Lower leg skin (tissue), 4 donors: ENCODE measurements at regions not wholly inside any gene's neighbourhood (a gene's known extent, or its start where the extent isn't known, plus 50 kb on each side); places are given as distances from the start of the nearest gene placed in this dataset.

Experiments used
- DNase-seq, 2 donors: peaks; one replicate each; pipeline ENCODE4 v3.0.0-alpha.2; 2019; ENCODE audit warnings: low spot score in 2 of 2
- H3K4me3 ChIP-seq: fragments of 200-600 bp; sonication (generic); 2 replicates; pipeline ENCODE4 v1.5.1; 2017; ENCODE audit warnings: mild to moderate bottlenecking, low read depth; ENCODE audit not compliant: poor library complexity, severe bottlenecking
- POLR2A ChIP-seq, 2 donors: fragments of 450-650 bp; IDR thresholded peaks; one replicate each; pipeline ENCODE4 v1.6.1; 2016 to 2017; ENCODE audit warnings: antibody characterized with exemption in 2 of 2, mild to moderate bottlenecking in 1 of 2, moderate library complexity in 1 of 2
- WGBS, 2 donors: methylation state at CpG; one replicate each; pipeline ENCODE4 v1.1.5; 2018; 5-methylcytosine and 5-hydroxymethylcytosine counted together
- intact Hi-C: fragments of 100-400 bp; cut with DNase I; formaldehyde crosslinking; loops from one replicate; pipeline ENCODE4 v1.15.0; 2023; ENCODE audit warnings: low total_unique reads
- TF ChIP-seq, protein P1 (sequence below), 3 donors: fragments of 450-650 bp; IDR thresholded peaks; one replicate each; pipeline ENCODE4 v1.5.1; 2016; ENCODE audit warnings: antibody characterized with exemption in 3 of 3, mild to moderate bottlenecking in 3 of 3, moderate library complexity in 2 of 3

DNA sequence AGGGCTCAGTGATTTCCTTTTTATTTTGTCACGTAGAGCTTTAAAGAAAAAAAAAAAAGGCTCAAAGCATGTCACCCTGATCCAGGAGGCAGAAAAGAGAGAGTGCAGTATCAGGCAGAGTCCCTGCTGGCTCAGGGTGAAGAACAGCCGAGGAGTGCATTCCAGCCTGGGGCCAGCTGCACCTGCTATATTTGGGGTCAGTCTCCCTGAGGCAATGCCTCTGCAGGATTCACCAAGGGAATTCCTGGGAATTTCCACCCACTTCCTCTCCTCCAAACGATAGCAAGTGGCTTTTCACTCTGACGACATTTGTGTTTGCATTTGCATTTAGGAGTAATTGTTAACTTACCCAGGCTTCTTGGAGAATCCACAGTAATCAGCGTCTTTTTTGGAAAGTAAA lies 202.9 kb upstream of the CTNNB1 start:
- no peak overlapping the region for H3K4me3 ChIP-seq
- intact Hi-C loops, result no loop called here
- no peak for DNase-seq
- TF ChIP-seq, protein P1, sequence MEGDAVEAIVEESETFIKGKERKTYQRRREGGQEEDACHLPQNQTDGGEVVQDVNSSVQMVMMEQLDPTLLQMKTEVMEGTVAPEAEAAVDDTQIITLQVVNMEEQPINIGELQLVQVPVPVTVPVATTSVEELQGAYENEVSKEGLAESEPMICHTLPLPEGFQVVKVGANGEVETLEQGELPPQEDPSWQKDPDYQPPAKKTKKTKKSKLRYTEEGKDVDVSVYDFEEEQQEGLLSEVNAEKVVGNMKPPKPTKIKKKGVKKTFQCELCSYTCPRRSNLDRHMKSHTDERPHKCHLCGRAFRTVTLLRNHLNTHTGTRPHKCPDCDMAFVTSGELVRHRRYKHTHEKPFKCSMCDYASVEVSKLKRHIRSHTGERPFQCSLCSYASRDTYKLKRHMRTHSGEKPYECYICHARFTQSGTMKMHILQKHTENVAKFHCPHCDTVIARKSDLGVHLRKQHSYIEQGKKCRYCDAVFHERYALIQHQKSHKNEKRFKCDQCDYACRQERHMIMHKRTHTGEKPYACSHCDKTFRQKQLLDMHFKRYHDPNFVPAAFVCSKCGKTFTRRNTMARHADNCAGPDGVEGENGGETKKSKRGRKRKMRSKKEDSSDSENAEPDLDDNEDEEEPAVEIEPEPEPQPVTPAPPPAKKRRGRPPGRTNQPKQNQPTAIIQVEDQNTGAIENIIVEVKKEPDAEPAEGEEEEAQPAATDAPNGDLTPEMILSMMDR (IDR thresholded peaks at IDR 0.05), result no peak
- no peak for TF ChIP-seq POLR2A (IDR thresholded peaks at IDR 0.05)
- 62 to 64% methylated on average over 5 of the region's 5 CpGs for WGBS, 2 donors

DNA sequence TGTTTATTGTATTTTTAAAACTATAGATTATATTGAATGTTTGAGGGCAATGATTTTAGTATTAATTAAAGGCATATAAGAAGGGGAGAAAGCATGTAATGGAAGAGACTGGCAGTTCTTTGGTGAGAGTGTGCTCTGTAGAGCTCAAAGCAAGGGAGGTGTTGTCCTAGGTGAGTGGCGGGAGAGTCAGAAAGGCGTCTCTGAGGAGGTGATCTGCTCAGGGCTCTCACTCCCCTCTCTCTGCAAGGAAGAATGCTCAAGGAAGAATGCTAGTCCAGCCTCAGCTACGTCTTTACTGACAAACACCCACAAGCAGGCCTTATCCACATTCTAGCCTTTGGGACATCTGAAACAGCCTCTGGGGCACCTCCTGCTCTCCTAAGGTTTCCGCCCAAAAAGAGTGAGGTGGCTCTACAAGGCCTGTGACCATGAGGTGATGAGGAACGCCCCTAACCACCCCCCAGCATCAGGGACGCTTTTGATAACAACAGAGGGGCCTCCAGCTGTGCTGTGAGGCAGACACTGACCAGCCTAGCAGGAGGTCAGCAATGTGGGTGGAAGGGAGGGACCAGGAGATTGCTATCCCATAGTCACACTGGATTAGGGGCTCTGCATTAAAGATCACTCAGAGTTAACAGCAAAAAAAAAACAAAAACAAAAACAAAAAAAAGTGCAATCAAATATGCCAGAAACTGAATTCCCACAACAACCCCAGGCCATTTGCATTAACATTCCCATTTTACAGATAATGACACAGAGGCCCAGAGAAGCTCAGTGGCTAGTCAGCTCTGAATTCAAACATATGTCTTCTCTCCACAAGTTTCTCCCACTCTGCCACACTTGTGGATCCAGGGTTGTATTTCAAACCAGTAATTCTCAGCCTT lies 202.2 kb upstream of the CTNNB1 start:
- H3K4me3 ChIP-seq, result no peak overlapping the region
- TF ChIP-seq POLR2A (IDR thresholded peaks at IDR 0.05), result no peak
- TF ChIP-seq, protein P1 (IDR thresholded peaks at IDR 0.05), result no peak
- intact Hi-C loops, result no loop called here
- no peak for DNase-seq
- WGBS, 2 donors, result 90 to 95% methylated on average over 5 to 6 of the region's 6 CpGs

DNA sequence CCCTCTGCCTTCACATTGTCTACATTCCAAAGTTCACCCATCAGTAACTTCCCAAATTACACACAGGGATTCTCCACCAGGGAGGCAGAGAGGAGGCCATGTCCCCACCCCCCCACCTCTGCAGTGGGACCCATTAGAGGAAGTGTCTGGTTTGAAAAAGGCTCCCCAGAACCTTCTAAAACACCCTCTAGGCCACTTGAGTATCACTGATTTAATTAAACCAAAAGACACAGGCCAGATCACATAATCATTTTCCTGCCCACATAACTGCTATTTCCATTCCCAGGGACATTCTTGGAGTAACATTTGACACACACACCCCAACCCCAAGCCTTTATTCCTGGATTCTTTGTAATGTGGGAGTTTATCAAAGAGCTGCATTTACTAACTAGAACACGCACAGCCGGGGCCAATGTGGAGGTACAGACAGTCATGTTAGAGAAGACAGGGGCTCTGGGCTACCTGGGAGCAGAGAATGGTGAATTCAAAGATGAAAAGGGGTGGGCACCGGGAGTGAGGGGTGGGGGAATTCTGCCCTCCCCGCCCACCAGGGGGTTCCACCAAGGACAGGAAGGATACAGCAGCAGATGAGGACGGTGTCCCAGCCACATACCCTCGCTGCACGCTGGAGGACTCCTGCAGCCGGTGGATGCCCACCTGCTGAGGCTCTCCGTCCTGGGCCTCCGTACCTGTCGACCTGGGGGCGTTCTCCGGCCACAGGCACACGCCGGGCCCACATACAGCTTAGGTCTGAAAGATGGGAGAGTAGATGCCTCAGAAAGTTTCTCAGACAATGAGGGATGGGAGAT lies 201.4 kb upstream of the CTNNB1 start:
- H3K4me3 ChIP-seq, result no peak overlapping the region
- no peak for DNase-seq
- no peak for TF ChIP-seq POLR2A (IDR thresholded peaks at IDR 0.05)
- TF ChIP-seq, protein P1 (IDR thresholded peaks at IDR 0.05), result no peak
- 91 to 93% methylated on average over 15 of the region's 15 CpGs for WGBS, 2 donors
- intact Hi-C loops, result no loop called here

DNA sequence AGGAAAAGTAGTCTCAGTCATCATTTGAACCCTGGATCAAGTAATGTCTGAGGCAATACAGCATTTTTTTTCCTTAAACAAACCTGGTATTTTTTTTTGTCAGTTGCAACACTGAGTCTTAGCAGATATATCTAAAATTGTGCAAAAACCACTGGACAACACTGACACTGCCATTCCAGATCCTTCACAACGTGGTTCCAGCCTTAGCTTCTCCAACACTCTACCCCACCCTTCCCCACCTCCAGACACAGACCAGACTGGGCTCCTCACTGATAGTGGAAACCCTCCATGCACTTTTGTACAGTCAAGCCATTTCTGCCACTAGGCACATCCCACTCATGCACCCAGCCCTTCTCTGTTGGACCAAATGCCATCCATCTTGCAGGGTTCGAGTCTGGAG lies 199.6 kb upstream of the CTNNB1 start:
- no peak overlapping the region for H3K4me3 ChIP-seq
- WGBS, 2 donors, result 75 to 78% methylated on average over 2 of the region's 2 CpGs
- no peak for DNase-seq
- TF ChIP-seq, protein P1 (IDR thresholded peaks at IDR 0.05), result no peak
- TF ChIP-seq POLR2A (IDR thresholded peaks at IDR 0.05), result no peak
- intact Hi-C loops, result no loop called here

DNA sequence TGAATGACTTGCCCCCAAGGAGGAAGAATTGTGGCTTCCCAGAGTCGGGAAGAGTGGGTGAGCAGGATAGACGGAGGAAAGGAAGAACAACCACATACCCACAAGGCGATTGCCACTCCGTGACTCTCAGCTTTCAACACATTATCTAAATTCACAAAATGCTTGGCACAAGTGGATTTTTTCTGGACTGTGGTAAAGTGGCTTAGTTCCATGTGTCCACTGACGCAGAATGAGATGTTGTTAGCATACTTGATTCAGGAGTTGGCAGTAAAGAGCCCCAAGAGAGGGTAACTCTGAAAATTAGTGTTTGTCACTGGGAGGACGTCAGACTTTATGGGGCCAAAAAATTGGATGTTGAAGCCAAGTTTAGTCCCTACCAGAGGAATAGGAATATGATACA lies 198.8 kb upstream of the CTNNB1 start:
- H3K4me3 ChIP-seq, result no peak overlapping the region
- intact Hi-C loops, result no loop called here
- 47 to 57% methylated on average over 6 of the region's 6 CpGs for WGBS, 2 donors
- TF ChIP-seq, protein P1 (IDR thresholded peaks at IDR 0.05), result no peak
- no peak for TF ChIP-seq POLR2A (IDR thresholded peaks at IDR 0.05)
- no peak for DNase-seq
